H9 (cell line): ENCODE measurements at regions not wholly inside any gene's neighbourhood (a gene's known extent, or its start where the extent isn't known, plus 50 kb on each side); places are given as distances from the start of the nearest gene placed in this dataset.
A peak's percentile ranks its signal among the peaks of the same experiment; 100 is the strongest.

Source experiments
- DNase-seq: peaks from one replicate; pipeline ENCODE4 v3.0.0-alpha.2; 2017
- H2AFZ ChIP-seq: one replicate; pipeline ENCODE4 v1.6.1; 2013; ENCODE audit warnings: mild to moderate bottlenecking, low read length, control low read depth, moderate library complexity
- H2AK5ac ChIP-seq: 2 replicates; pipeline ENCODE4 v1.6.1; 2013; ENCODE audit warnings: low read length, control low read depth, mixed read lengths; ENCODE audit not compliant: insufficient read length
- H2BK120ac ChIP-seq: one replicate; pipeline ENCODE4 v1.6.1; 2013; ENCODE audit warnings: low read depth, mild to moderate bottlenecking, low read length, control low read depth, inconsistent platforms; ENCODE audit not compliant: poor library complexity, severe bottlenecking
- H2BK12ac ChIP-seq: 2 replicates; pipeline ENCODE4 v1.6.1; 2013; ENCODE audit warnings: low read length, control low read depth, mixed read lengths, low read depth; ENCODE audit not compliant: insufficient read length
- H2BK15ac ChIP-seq: 2 replicates; pipeline ENCODE4 v1.6.1; 2013; ENCODE audit warnings: low read depth, low read length, control low read depth
- H2BK20ac ChIP-seq: one replicate; pipeline ENCODE4 v1.6.1; 2013; ENCODE audit warnings: low read depth, mild to moderate bottlenecking, low read length, control low read depth, inconsistent platforms; ENCODE audit not compliant: poor library complexity, severe bottlenecking
- H2BK5ac ChIP-seq: 2 replicates; pipeline ENCODE4 v1.6.1; 2013; ENCODE audit warnings: low read length, control low read depth, mixed read lengths; ENCODE audit not compliant: insufficient read length
- H3K14ac ChIP-seq: 2 replicates; pipeline ENCODE4 v1.6.1; 2013; ENCODE audit warnings: low read length, control low read depth; ENCODE audit not compliant: insufficient read depth
- H3K18ac ChIP-seq: 2 replicates; pipeline ENCODE4 v1.6.1; 2013; ENCODE audit warnings: low read depth, mild to moderate bottlenecking, mixed read lengths, low read length, control low read depth; ENCODE audit not compliant: insufficient read length
- H3K23ac ChIP-seq: 2 replicates; pipeline ENCODE4 v1.6.1; 2013; ENCODE audit warnings: low read length, control low read depth, mixed read lengths, low read depth; ENCODE audit not compliant: insufficient read length
- H3K23me2 ChIP-seq: 2 replicates; pipeline ENCODE4 v1.6.1; 2013; ENCODE audit warnings: low read depth, mild to moderate bottlenecking, mixed read lengths, low read length, control low read depth; ENCODE audit not compliant: insufficient read length, poor library complexity, severe bottlenecking
- H3K27ac ChIP-seq: 2 replicates; pipeline ENCODE4 v1.5.1; 2013; ENCODE audit warnings: low read length, control low read depth, mixed read lengths, low read depth; ENCODE audit not compliant: insufficient read length
- H3K27me3 ChIP-seq: 2 replicates; pipeline ENCODE4 v1.6.1; 2013; ENCODE audit warnings: low read length, control low read depth, inconsistent platforms; ENCODE audit not compliant: insufficient read depth
- H3K4ac ChIP-seq: 2 replicates; pipeline ENCODE4 v1.6.1; 2013; ENCODE audit warnings: low read depth, mild to moderate bottlenecking, control low read depth, inconsistent platforms, low read length, moderate library complexity
- H3K4me1 ChIP-seq: 2 replicates; pipeline ENCODE4 v1.6.1; 2013; ENCODE audit warnings: low read length, control low read depth, inconsistent platforms; ENCODE audit not compliant: insufficient read depth
- H3K4me2 ChIP-seq: 2 replicates; pipeline ENCODE4 v1.6.1; 2013; ENCODE audit warnings: low read length, control low read depth, mixed read lengths; ENCODE audit not compliant: insufficient read length, insufficient read depth
- H3K56ac ChIP-seq: 2 replicates; pipeline ENCODE4 v1.6.1; 2013; ENCODE audit warnings: low read depth, mild to moderate bottlenecking, mixed read lengths, low read length, control low read depth; ENCODE audit not compliant: insufficient read length
- H3K79me1 ChIP-seq: 2 replicates; pipeline ENCODE4 v1.6.1; 2013; ENCODE audit warnings: low read depth, mild to moderate bottlenecking, moderate library complexity, low read length, control low read depth, inconsistent platforms; ENCODE audit not compliant: insufficient read depth, poor library complexity, severe bottlenecking
- H3K79me2 ChIP-seq: 2 replicates; pipeline ENCODE4 v1.6.1; 2013; ENCODE audit warnings: low read length, control low read depth, inconsistent platforms; ENCODE audit not compliant: insufficient read depth
- H3K9ac ChIP-seq: 2 replicates; pipeline ENCODE4 v1.6.1; 2013; ENCODE audit warnings: low read length, control low read depth, mixed read lengths; ENCODE audit not compliant: insufficient read length; ENCODE audit errors: extremely low read depth
- H3K9me3 ChIP-seq: one replicate; pipeline ENCODE4 v1.6.1; 2013; ENCODE audit warnings: low read depth, low read length, inconsistent platforms; ENCODE audit not compliant: control insufficient read depth
- H3T11ph ChIP-seq: one replicate; pipeline ENCODE4 v1.6.1; 2013; ENCODE audit warnings: mild to moderate bottlenecking, low read length, control low read depth, inconsistent platforms
- H4K20me1 ChIP-seq: one replicate; pipeline ENCODE4 v1.6.1; 2013; ENCODE audit not compliant: control insufficient read depth, insufficient read length, insufficient read depth
- H4K5ac ChIP-seq: 2 replicates; pipeline ENCODE4 v1.6.1; 2013; ENCODE audit warnings: low read depth, mild to moderate bottlenecking, mixed read lengths, low read length, control low read depth; ENCODE audit not compliant: insufficient read length
- H4K8ac ChIP-seq: replicated peaks from 2 replicates; pipeline ENCODE4 v1.6.1; 2013; ENCODE audit warnings: low read length, control low read depth, mixed read lengths, low read depth; ENCODE audit not compliant: insufficient read length
- H4K91ac ChIP-seq: 2 replicates; pipeline ENCODE4 v1.6.1; 2013; ENCODE audit warnings: low read depth, mild to moderate bottlenecking, moderate library complexity, mixed read lengths, low read length, control low read depth; ENCODE audit not compliant: insufficient read length
- H3K27ac Mint-ChIP-seq, 3 experiments: 2 replicates in 2 of 3; 3 replicates in 1 of 3; pipeline ENCODE4 v1.8.0; 2020 to 2021; ENCODE audit warnings: mixed read lengths in 3 of 3, mild to moderate bottlenecking in 1 of 3, moderate library complexity in 1 of 3
- H3K27me3 Mint-ChIP-seq: 2 replicates; pipeline ENCODE4 v1.8.0; 2021; ENCODE audit warnings: low read depth, mild to moderate bottlenecking, moderate library complexity, mixed read lengths
- H3K36me3 Mint-ChIP-seq, 3 experiments: 2 replicates in 2 of 3; 3 replicates in 1 of 3; pipeline ENCODE4 v1.8.0; 2020 to 2021; ENCODE audit warnings: low read depth in 3 of 3, mixed read lengths in 3 of 3; ENCODE audit not compliant: insufficient read depth in 1 of 3
- H3K4me1 Mint-ChIP-seq, 2 experiments: 2 replicates each; pipeline ENCODE4 v1.8.0; 2020; ENCODE audit warnings: mixed read lengths in 2 of 2
- H3K4me3 Mint-ChIP-seq, 2 experiments: 2 replicates in 1 of 2; 3 replicates in 1 of 2; pipeline ENCODE4 v1.8.0; 2020 to 2021; ENCODE audit warnings: mild to moderate bottlenecking in 2 of 2, mixed read lengths in 2 of 2, moderate library complexity in 1 of 2
- H3K9me3 Mint-ChIP-seq, 2 experiments: 2 replicates in 1 of 2; 3 replicates in 1 of 2; pipeline ENCODE4 v1.8.0; 2020; ENCODE audit warnings: mild to moderate bottlenecking in 2 of 2, mixed read lengths in 2 of 2, moderate library complexity in 1 of 2
- CTCF ChIP-seq: fragments of 200-600 bp; sonication (generic); conservative IDR thresholded peaks from 3 replicates; pipeline ENCODE4 v1.8.0; 2021; ENCODE audit warnings: antibody characterized with exemption, mild to moderate bottlenecking
- WGBS: extraction: QIAGEN DNeasy Blood & Tissue Kit; methylation state at CpG from one replicate; pipeline ENCODE4 v1.1.7; 2013; ENCODE audit warnings: missing lambda C conversion rate, low lambda C conversion rate, mixed read lengths; ENCODE audit not compliant: insufficient read length; ENCODE audit errors: extremely low coverage; 5-methylcytosine and 5-hydroxymethylcytosine counted together

- H3K4me1 ChIP-seq, result no peaks in the 10 kb centered on the region; the same call in 1 of the 2 replicates
- no peak overlapping the region for H3K56ac ChIP-seq
- H3K9me3 Mint-ChIP-seq, result peaks cover 16 to 21% of the 10 kb centered on the region in 2 experiments
- H2AFZ ChIP-seq, result no peak overlapping the region
- H3K4me2 ChIP-seq, result no peak overlapping the region
- peaks cover 9 to 15% of the 10 kb centered on the region in 2 experiments for H3K4me1 Mint-ChIP-seq
- H3K79me2 ChIP-seq, result no peaks in the 10 kb centered on the region
- no peak for DNase-seq
- no peak overlapping the region for H4K91ac ChIP-seq
- no peak overlapping the region for H3K23ac ChIP-seq
- no peak overlapping the region for H2BK5ac ChIP-seq
- H3K23me2 ChIP-seq, result no peaks in the 10 kb centered on the region
- no peak overlapping the region for H2AK5ac ChIP-seq
- H3K79me1 ChIP-seq, result no peaks in the 10 kb centered on the region
- no peak overlapping the region for H4K5ac ChIP-seq
- H3K14ac ChIP-seq, result no peak overlapping the region
- H3K18ac ChIP-seq, result no peak overlapping the region
- H3K27ac ChIP-seq, result no peak overlapping the region
- no peaks in the 10 kb centered on the region for H3K27me3 ChIP-seq
- no peak overlapping the region for H2BK120ac ChIP-seq
- H2BK12ac ChIP-seq, result no peak overlapping the region
- no peaks in the 10 kb centered on the region for H4K20me1 ChIP-seq
- H4K8ac ChIP-seq, result no peak overlapping the region
- no peak overlapping the region for H3K4ac ChIP-seq
- no peak overlapping the region for H2BK15ac ChIP-seq
- H3K4me3 Mint-ChIP-seq, result no peak overlapping the region
- peaks cover 0 to 15% (median 12%) of the 10 kb centered on the region in 3 experiments; a peak in 6 of 7 replicates for H3K36me3 Mint-ChIP-seq
- no peak overlapping the region for H3K27ac Mint-ChIP-seq
- no CpG with 5 or more reads among the region's 4 CpGs for WGBS
- TF ChIP-seq CTCF, result peak; percentile 79
- H3T11ph ChIP-seq, result no peak overlapping the region
- no peaks in the 10 kb centered on the region for H3K9me3 ChIP-seq
- no peaks in the 10 kb centered on the region for H3K27me3 Mint-ChIP-seq
- no peak overlapping the region for H3K9ac ChIP-seq
- H2BK20ac ChIP-seq, result no peak overlapping the region
Observed at GRCh38 chr7:17640730-17641377, 299.4 kb downstream of the SNX13 start.
